BJ (cell line): ENCODE measurements at regions not wholly inside any gene's neighbourhood (a gene's known extent, or its start where the extent isn't known, plus 50 kb on each side); places are given as distances from the start of the nearest gene placed in this dataset.

Experiments used
- CTCF ChIA-PET: fragments of 350-600 bp; formaldehyde crosslinking; extraction: SDS; loops from one replicate; lab custom pipeline; 2021; ENCODE audit warnings: antibody characterized with exemption, inconsistent platforms; lab: Yijun Ruan, JAX
- POLR2A ChIA-PET: fragments of 300-600 bp; sonication (Branson Sonifier 250); formaldehyde crosslinking; extraction: SDS; loops from one replicate; lab custom pipeline; 2021; ENCODE audit warnings: antibody characterized with exemption; lab: Charles Lee
- DNase-seq: peaks from one replicate; pipeline ENCODE4 v3.0.0-alpha.2; 2011; ENCODE audit warnings: low read depth
- H3K27me3 ChIP-seq: 2 replicates; pipeline ENCODE4 v1.6.0; 2011; ENCODE audit warnings: low read length; ENCODE audit not compliant: control insufficient read depth, insufficient read depth
- H3K36me3 ChIP-seq: 2 replicates; pipeline ENCODE4 v1.5.1; 2011; ENCODE audit warnings: low read length; ENCODE audit not compliant: control insufficient read depth, insufficient read depth
- H3K4me3 ChIP-seq: 2 replicates; pipeline ENCODE4 v1.5.1; 2011; ENCODE audit warnings: low read depth, mild to moderate bottlenecking, control low read depth, low read length
- CTCF ChIP-seq: IDR thresholded peaks from 2 replicates; pipeline ENCODE4 v1.5.1; 2011; ENCODE audit warnings: low read depth, mild to moderate bottlenecking, control low read depth, inconsistent platforms, low read length, moderate library complexity; ENCODE audit not compliant: insufficient read depth

- TF ChIP-seq CTCF: no peak
- Histone ChIP-seq H3K36me3 (no peaks in the 10 kb centered on the region), H3K4me3 (no peak overlapping the region), H3K27me3 (no peaks in the 10 kb centered on the region)
- ChIA-PET CTCF (no interaction called here), POLR2A (no interaction called here)
- no peak for DNase-seq
Observed at GRCh38 chr14:105861985-105862465, 335.6 kb downstream of the TMEM121 start.

GRCh38 chr14:105862581-105863239 is 336.3 kb downstream of the TMEM121 start:
- TF ChIP-seq CTCF: no peak
- POLR2A ChIA-PET: no interaction called here
- no peaks in the 10 kb centered on the region for H3K27me3 ChIP-seq
- H3K36me3 ChIP-seq: no peaks in the 10 kb centered on the region
- CTCF ChIA-PET: no interaction called here
- no peak for DNase-seq
- no peak overlapping the region for H3K4me3 ChIP-seq

- no peak for DNase-seq
- no peaks in the 10 kb centered on the region for H3K36me3 ChIP-seq
Observed at GRCh38 chr14:105863296-105864108, 337.1 kb downstream of the TMEM121 start.

DNA sequence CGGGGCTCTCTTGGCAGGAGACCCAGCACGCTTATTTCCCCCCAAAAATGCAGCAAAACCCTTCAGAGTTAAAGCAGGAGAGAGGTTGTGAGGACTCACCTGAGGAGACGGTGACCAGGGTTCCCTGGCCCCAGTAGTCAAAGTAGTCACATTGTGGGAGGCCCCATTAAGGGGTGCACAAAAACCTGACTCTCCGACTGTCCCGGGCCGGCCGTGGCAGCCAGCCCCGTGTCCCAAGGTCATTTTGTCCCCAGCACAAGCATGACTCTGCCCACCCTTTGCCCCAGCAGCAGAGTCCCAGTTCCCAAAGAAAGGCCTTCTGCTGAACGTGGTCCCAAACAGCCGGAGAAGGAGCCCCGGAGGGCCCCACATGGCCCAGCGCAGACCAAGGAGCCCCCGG is 337.7 kb downstream of the TMEM121 start:
- CTCF ChIA-PET: no interaction called here

More at GRCh38 chr14:105863296-105864108, 337.1 kb downstream of the TMEM121 start:
- POLR2A ChIA-PET: no interaction called here
- H3K4me3 ChIP-seq: no peak overlapping the region
- TF ChIP-seq CTCF: no peak
- H3K27me3 ChIP-seq: no peaks in the 10 kb centered on the region
- CTCF ChIA-PET: no interaction called here

More for the DNA sequence above, 337.7 kb downstream of the TMEM121 start:
- Histone ChIP-seq H3K4me3 (no peak overlapping the region), H3K36me3 (no peaks in the 10 kb centered on the region), H3K27me3 (no peaks in the 10 kb centered on the region)
- TF ChIP-seq CTCF: no peak
- POLR2A ChIA-PET: no interaction called here
- DNase-seq: no peak
